ENCODE measurements at regions not wholly inside any gene's neighbourhood (a gene's known extent, or its start where the extent isn't known, plus 50 kb on each side); places are given as distances from the start of the nearest gene placed in this dataset.

DNA sequence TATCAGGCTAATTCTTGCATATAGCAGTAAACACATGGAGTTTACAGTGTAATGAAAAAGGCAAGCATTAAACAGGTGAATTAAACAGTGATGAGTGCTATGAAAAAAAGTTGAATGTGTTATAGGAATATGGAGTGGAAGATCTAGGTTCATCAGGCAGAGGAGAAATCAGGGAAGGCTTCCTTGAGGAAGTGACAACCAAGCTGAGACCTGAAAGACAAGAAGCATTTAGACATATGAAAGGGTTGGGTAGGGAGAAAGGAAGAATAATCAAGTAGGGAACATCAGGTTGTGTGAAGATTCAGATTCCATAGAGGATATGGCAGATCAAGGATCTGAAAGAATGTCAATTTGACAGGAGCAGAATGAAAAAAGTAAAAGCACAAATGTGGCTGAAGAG, 612.5 kb downstream of the PRELID2 start:
- TF ChIP-seq, protein P1, sequence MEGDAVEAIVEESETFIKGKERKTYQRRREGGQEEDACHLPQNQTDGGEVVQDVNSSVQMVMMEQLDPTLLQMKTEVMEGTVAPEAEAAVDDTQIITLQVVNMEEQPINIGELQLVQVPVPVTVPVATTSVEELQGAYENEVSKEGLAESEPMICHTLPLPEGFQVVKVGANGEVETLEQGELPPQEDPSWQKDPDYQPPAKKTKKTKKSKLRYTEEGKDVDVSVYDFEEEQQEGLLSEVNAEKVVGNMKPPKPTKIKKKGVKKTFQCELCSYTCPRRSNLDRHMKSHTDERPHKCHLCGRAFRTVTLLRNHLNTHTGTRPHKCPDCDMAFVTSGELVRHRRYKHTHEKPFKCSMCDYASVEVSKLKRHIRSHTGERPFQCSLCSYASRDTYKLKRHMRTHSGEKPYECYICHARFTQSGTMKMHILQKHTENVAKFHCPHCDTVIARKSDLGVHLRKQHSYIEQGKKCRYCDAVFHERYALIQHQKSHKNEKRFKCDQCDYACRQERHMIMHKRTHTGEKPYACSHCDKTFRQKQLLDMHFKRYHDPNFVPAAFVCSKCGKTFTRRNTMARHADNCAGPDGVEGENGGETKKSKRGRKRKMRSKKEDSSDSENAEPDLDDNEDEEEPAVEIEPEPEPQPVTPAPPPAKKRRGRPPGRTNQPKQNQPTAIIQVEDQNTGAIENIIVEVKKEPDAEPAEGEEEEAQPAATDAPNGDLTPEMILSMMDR (IDR thresholded peaks at IDR 0.05; ENCODE audit: borderline replicate concordance, extremely low read depth, low read length, poor library complexity, severe bottlenecking), result no peak
- TF ChIP-seq EZH2 (IDR thresholded peaks at IDR 0.05; ENCODE audit: borderline replicate concordance, low read depth, low read length, severe bottlenecking), result no peak
